ENCODE measurements at regions not wholly inside any gene's neighbourhood (a gene's known extent, or its start where the extent isn't known, plus 50 kb on each side); places are given as distances from the start of the nearest gene placed in this dataset.

GRCh38 chr6:22019857-22020256 is 277.0 kb downstream of the PRL start:
- TF ChIP-seq, protein P1, sequence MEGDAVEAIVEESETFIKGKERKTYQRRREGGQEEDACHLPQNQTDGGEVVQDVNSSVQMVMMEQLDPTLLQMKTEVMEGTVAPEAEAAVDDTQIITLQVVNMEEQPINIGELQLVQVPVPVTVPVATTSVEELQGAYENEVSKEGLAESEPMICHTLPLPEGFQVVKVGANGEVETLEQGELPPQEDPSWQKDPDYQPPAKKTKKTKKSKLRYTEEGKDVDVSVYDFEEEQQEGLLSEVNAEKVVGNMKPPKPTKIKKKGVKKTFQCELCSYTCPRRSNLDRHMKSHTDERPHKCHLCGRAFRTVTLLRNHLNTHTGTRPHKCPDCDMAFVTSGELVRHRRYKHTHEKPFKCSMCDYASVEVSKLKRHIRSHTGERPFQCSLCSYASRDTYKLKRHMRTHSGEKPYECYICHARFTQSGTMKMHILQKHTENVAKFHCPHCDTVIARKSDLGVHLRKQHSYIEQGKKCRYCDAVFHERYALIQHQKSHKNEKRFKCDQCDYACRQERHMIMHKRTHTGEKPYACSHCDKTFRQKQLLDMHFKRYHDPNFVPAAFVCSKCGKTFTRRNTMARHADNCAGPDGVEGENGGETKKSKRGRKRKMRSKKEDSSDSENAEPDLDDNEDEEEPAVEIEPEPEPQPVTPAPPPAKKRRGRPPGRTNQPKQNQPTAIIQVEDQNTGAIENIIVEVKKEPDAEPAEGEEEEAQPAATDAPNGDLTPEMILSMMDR (IDR thresholded peaks at IDR 0.05) = no peak
- no peak for TF ChIP-seq SMC3 (IDR thresholded peaks at IDR 0.05)
- TF ChIP-seq, protein P2, sequence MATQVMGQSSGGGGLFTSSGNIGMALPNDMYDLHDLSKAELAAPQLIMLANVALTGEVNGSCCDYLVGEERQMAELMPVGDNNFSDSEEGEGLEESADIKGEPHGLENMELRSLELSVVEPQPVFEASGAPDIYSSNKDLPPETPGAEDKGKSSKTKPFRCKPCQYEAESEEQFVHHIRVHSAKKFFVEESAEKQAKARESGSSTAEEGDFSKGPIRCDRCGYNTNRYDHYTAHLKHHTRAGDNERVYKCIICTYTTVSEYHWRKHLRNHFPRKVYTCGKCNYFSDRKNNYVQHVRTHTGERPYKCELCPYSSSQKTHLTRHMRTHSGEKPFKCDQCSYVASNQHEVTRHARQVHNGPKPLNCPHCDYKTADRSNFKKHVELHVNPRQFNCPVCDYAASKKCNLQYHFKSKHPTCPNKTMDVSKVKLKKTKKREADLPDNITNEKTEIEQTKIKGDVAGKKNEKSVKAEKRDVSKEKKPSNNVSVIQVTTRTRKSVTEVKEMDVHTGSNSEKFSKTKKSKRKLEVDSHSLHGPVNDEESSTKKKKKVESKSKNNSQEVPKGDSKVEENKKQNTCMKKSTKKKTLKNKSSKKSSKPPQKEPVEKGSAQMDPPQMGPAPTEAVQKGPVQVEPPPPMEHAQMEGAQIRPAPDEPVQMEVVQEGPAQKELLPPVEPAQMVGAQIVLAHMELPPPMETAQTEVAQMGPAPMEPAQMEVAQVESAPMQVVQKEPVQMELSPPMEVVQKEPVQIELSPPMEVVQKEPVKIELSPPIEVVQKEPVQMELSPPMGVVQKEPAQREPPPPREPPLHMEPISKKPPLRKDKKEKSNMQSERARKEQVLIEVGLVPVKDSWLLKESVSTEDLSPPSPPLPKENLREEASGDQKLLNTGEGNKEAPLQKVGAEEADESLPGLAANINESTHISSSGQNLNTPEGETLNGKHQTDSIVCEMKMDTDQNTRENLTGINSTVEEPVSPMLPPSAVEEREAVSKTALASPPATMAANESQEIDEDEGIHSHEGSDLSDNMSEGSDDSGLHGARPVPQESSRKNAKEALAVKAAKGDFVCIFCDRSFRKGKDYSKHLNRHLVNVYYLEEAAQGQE (IDR thresholded peaks at IDR 0.05) = no peak
- TF ChIP-seq POLR2A (IDR thresholded peaks at IDR 0.05; ENCODE audit: low read length) = no peak
- no peak for TF ChIP-seq JUN (IDR thresholded peaks at IDR 0.05)
- no peak for TF ChIP-seq RAD21 (conservative IDR thresholded peaks at IDR 0.05 in 1 of 2, IDR thresholded peaks at IDR 0.05 in 1 of 2)
- no peak for TF ChIP-seq ESRRA (IDR thresholded peaks at IDR 0.05; ENCODE audit: borderline replicate concordance, low read length)

Measured in A549 (cell line).